HG03469 (cell line): ENCODE measurements at regions not wholly inside any gene's neighbourhood (a gene's known extent, or its start where the extent isn't known, plus 50 kb on each side); places are given as distances from the start of the nearest gene placed in this dataset.
"Not testable (repeated sequence)": the region's sequence is repeated elsewhere in the genome, so short reads cannot be mapped to it uniquely, and the experiment has no call there.

Experiments used
- ATAC-seq: cut with Tn5 transposase; IDR thresholded peaks from one replicate; pipeline ENCODE4 v1.9.1; 2021; ENCODE audit warnings: mild to moderate bottlenecking, moderate library complexity, moderate number of reproducible peaks; ENCODE audit not compliant: unreplicated experiment

DNA sequence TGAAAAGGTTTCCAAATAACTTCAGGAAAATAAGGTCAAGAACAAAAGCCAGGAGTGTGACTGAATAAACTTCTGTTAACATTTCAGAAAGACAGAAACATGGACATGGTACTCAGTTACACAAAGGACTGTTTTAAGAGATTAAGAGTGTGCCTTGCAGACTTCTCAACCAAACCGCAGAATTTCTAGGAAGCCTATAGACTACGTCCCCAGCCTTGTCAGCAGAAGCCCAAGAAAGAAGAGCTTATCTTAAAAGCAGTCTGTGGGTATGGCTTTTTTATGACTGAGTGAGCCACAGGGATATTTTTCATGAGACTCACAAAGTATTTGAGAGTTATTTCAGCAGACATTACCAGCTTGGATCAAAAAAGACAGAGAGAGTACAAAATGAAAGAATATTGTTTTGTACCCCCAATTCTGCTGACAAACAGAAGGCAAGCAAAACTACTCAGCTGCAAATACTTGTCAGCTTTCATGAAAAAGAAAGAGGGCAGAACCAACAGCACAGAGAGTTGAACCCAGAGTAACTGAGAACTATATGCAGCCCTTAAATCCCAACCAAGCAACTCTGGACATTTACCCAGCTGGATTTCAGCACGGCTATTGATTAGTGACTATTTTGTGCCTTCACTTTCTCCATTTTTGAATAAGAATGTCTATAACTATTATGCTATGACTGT lies 711.0 kb upstream of the CTNND2 start:
- no peak for ATAC-seq

DNA sequence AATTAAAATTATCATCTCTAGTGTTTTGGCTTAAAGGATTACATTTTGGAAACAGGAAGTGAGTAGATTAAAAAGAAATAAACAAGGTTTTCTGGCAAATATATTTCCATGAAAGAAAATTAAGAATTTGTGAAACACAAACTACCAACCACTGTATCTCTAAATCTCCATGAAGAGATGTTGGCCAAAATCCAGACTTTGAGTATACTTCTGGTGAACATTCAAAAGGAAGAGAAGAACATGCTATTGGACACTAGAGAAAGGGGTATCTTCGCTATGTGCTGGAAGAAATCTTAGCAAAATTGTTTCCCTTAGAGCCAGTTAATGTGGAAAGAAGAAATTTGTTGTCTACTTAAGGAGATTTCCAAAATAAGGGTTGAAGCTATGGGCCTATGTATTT lies 710.4 kb upstream of the CTNND2 start:
- ATAC-seq = no peak

DNA sequence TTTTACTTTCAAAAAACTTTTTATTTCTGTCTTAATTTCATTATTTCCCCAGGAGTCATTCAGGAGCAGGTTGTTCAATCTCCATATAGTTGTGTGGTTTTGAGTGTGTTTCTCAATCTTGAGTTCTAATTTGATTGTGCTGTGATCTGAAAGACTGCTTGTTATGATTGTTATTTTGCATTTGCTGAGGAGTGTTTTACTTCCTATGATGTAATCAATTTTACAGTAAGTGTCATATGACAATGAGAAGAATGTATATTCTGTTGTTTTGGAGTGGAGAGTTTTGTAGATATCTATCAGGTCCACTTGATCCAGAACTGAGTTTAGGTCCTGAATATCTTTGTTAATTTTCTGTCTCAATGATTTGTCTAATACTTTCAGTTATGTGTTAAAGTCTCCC lies 706.9 kb upstream of the CTNND2 start:
- ATAC-seq = no peak

DNA sequence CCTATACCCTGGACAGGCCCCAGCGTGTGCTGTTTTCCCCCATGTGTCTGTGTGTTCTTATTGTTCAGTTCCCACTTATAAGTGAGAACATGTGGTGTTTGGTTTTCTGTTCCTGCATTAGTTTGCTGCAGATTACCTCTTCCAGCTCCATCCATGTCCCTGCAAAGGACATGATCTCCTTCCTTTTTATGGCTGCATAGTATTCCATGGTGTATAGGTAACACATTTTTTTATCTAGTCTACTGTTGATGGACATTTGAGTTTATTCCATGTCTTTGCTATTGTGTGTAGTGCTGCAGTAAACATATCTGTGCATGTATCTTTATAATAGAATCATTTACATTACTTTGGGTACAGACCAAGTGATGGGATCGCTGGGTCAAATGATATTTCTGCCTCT lies 703.6 kb upstream of the CTNND2 start:
- not testable (repeated sequence) for ATAC-seq

DNA sequence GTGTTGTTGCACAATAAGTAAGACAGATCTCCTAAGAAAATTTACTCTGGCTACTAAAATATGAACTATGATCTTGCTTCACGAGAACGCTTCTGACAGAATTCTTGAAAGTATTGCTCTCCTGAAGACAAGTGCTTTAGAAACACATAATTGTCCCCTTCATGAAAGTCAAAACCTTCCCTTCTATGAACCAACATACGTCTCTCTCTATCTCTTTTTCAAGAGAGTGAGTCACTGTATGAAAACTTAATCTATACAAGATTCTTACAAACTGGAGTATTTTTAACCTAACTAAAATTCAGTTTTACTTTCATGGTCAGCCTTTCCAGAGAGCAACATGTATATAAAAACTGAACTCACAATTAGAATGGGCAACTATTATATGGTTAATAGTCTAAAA lies 688.0 kb upstream of the CTNND2 start:
- ATAC-seq = no peak

DNA sequence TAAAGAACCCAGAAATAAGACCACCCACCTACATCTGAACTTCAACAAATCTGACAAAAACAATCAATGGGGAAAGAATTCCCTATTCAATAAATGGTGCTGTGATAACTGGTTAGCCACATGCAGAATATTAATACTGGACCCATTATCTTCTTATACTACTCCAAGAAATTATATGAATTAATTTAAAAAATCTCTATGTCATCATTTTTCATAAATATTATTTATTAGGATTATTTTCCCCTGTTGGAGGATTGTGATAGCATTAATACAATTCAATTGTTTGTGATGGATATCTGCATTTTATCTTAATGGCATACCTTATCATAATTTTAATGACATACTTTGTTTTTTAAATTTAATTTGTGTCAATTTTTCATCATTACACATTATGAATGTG lies 682.2 kb upstream of the CTNND2 start:
- ATAC-seq = no peak

DNA sequence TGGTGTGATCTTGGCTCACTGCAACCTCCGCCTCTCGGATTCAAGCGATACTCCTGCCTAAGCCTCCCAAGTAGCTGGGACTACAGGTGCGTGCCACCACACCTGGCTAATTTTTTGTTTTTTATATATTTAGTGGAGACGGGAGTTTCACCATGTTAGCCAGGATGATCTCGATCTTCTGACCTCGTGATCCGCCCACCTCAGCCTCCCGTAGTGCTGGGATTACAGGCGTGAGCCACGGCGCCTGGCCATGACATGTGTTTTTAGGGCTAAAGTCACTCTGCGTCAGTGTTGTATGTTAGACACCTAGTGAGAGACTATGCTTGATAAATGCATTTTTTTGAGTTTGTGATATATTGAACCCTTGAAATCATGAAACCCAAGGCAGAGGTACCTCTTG lies 674.6 kb upstream of the CTNND2 start:
- not testable (repeated sequence) for ATAC-seq

DNA sequence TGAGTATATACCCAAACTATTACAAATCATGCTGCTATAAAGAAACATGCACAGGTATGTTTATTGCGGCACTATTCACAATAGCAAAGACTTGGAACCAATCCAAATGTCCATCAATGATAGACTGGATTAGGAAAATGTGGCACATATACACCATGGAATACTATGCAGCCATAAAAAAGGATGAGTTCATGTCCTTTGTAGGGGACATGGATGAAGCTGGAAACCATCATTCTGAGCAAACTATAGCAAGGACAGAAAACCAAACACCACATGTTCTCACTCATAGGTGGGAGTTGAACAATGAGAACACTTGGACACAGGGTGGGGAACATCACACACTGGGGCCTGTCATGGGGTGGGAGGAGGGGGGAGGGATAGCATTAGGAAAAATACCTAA lies 672.7 kb upstream of the CTNND2 start:
- not testable (repeated sequence) for ATAC-seq

DNA sequence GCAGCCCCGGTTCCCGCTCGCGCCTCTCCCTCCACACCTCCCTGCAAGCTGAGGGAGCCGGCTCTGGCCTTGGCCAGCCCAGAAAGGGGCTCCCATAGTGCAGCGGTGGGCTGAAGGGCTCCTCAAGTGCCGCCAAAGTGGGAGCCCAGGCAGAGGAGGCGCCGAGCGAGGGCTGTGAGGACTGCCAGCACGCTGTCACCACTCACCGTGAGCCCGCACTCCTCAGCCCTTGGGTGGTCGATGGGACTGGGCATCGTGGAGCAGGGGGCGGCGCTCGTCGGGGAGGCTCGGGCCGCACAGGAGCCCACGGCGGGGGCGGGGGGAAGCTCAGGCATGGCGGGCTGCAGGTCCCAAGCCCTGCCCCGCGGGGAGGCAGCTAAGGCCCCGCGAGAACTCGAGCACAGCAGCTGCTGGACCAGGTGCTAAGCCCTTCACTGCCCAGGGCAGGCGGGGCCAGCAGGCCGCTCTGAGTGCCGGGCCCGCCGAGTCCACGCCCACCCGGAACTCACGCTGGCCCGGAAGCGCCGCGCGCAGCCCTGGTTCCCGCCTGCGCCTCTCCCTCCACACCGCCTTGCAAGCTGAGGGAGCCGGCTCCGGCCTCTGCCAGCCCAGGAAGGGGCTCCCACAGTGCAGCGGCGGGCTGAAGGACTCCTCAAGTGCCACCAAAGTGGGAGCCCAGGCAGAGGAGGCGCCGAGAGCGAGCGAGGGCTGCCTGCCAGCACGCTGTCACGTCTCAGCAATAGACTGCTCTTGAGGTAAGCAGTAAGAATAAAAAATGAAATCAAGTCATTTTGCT lies 670.2 kb upstream of the CTNND2 start:
- ATAC-seq = not testable (repeated sequence)

DNA sequence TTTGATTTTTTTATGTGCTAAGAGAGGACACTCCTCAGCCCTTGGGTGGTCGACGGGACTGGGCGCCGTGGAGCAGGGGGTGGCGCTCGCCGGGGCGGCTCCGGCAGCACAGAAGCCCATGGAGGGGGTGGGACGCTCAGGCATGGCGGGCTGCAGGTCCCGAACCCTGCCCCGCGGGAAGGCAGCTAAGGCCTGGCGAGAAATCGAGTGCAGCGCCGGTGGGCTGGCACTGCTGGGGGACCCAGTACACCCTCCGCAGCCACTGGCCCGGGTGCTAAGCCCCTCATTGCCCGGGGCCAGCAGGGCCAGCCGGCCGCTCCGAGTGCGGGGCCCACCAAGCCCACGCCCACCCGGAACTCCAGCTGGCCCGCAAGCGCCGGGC lies 669.7 kb upstream of the CTNND2 start:
- ATAC-seq = not testable (repeated sequence)

DNA sequence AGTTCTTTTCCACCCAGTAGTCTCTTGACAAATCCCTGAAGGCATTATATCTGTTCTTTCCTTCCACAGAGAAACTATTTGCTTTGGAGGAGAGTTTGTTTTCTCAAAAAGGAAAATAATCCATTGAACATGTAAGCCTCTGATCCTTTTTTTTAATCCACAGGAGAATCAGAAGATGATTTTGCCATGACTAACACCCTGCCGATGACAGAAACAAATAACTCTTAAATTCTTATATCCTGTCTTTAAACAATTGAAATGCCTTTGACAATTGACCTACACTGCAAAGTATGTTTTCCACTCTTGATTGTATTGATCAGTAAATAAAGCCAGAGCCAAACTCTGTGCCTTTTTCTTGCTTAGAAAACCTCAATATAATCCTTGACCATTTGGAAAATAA lies 666.4 kb upstream of the CTNND2 start:
- no peak for ATAC-seq

DNA sequence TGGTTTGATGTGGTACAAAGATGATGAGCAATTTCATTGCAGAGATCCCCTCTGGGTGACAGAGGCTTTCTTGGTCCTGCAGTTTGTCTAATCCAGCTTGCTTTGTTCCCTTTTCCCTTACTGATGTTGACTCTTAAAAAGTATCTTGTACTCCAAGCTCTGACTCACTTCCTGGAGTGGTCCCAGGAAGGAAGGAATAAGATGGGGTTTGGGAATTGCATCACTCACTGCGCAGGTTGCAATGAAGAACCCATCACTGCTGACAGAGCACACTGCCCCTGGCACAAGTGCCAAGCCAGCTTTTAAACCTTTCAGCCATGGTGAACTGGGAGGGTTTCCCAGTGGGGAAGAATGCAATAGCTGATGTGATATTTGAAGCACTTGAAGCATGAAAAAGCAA lies 662.2 kb upstream of the CTNND2 start:
- no peak for ATAC-seq

DNA sequence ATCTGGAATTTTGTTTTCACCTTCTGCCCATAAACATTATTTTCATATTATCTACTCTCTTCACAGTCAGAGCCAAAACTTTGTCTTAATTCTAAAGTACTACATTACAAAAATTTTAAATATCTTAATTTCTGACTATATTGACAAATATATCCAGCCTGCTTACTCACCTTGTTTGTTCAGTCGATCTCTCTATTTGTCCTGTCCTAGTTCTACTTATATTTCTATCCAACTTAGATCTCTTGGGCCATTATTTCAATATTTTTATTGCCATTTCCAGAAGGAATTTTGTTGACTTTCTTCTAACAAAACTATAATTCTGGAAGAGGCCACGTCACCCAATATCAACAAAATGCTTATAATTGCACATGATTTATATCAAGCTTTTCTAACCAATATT lies 652.8 kb upstream of the CTNND2 start:
- no peak for ATAC-seq

DNA sequence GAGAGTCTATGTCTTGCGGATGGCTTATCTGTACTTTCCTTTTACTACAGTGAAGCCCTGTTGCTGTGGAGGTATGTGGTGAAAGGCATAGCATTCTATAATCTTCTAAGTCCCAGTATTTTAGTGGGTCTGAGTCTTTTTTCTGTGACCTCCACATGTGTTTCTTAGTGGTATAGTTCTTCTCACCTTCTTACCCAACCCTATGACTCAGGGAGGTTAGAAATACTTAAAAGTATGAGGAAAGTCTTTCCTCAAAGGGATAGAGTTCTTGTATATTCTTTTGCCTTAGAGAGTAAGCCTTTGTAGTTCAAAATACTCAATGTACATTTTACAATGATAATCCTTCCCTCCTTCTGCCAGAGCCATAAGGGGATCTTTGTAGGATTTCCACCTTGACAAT lies 621.9 kb upstream of the CTNND2 start:
- no peak for ATAC-seq

DNA sequence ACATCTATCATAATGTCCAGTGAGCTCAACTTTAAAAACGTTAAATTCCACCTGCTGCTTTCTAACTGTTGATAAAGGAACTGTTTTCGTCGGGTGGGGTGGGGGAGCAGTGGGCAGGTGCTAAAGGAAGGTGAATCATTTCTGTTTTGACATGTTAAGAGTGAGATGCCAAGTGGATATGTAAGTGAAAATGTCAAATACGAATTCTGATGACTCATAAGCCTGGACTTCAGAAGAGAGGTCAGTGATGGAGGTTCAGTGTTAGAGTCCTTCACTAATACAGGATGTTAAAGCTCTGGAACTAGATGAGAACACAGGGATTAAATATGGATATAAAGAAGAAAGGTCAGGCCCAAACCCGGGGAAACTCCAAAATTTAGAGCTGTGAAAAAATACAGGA lies 617.9 kb upstream of the CTNND2 start:
- ATAC-seq = no peak

DNA sequence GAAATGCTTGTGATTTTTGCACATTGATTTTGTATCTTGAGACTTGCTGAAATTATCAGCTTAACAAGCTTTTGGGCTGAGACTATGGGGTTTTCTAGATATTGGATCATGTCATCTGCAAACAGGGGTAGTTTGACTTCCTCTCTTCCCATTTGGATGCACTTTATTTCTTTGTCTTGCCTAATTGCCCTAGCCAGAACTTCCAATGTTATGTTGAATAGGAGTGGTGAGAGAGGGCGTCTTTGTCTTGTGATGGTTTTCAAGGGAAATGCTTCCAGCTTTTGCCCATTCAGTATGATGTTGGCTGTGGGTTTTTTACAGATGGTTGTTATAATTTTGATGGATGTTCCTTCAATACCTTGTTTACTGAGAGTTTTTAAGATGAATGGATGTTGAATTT lies 600.7 kb upstream of the CTNND2 start:
- ATAC-seq = not testable (repeated sequence)

DNA sequence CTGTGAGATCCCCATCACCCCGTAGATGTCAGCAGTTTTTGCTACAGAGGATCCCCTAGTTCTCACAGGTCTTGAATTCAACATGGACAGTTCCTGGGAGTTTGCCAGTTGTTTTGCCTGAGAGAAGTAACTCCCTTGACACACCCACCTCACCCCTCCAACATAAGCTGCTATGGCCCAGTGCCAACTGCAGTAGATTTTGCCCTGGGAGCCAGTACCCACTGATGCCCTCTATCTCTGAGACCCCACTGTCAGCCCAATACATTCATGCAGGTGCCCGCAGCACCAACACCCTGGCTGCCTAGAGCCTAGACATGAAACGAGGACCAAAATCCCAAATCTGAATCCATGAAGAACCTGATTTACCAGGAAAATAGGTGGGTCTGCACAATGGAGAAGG lies 583.9 kb upstream of the CTNND2 start:
- ATAC-seq = no peak

DNA sequence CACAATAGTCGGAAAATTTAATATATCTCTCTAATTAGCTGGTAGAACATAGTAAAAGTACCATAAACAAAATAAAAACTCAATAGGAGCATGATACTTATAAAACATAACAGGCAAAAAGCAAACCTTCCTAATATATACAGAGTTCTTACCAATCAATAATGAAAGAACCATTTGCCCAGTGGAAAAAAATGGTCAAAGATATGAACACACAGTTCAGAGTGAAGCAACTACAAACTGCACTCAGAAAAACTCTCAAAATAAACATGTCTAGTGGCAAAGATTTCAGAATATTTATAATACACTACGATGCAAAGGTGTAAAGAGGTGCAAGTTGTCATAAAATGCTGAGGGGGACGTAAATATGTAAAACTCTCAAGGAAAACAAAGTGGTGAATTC lies 576.2 kb upstream of the CTNND2 start:
- ATAC-seq = no peak

DNA sequence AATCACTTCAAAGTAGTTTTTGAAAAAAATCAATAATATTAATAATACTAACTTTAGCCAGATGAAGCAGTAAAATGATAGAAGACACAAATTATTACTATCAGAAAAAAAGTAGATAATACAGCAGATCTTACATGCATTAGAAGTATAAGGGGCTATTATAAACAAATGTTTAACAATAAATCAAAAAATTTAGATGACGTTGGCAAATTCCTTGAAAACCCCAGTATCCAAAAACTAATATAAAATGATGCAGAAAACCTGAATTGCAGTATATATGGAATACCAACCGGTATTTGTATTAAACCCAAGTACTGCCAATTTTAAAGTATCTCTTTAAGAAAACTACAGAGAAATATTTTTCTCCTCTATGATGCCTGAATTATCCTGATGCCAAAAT lies 573.3 kb upstream of the CTNND2 start:
- no peak for ATAC-seq

DNA sequence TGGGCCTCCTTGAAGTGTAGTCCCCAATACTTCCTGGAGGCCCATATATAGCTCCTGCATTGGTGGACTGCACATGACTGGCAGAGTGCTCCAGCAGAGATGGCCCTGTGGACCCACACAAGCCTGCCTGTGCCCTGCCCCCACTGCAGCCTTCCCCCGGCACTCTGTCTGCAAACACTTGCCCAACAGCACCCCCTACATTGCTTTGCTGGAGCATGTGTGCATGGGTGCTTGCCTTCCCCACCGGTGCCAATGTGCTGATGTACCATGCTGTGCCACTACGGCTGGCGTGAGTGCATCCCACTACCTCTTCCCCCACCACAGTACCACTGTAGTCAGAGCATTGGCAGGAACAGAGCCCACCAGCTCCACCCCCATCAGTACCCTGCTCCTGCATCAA lies 563.6 kb upstream of the CTNND2 start:
- no peak for ATAC-seq

DNA sequence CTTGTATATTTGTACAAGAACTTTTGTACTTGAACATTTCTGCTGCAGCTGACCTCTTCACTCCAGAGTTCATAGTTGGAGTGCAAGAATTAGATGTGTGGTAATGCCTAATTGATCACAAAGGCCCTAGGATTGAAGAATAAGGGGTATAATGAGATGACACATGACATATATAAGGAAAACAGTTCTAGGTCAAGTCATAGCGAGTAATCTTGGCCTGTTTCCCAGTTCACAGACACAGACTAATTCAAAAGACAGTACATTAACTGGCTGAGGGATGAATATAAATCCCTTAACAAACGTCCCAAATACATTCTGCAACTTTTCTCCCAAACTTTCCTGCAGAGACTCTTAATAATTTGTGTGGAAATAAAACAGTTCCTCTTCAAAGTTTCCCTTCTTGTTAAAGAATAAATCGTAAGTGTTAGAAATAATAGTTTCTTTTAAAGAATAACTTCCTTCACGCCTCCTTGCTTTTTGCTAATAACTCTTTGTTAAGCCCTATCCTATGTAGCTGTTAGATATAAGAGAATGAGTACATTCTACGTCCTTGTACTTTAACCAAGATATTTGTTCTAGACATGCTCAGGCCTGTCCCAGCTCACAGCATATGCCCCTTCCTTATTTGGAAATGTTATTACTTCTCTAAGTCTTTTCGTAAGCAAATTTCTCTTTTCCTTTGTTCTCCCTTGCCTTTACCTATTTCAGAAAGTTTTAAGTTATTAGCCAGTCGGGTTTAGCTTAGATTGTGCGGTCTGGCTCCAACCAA lies 556.4 kb upstream of the CTNND2 start:
- no peak for ATAC-seq

DNA sequence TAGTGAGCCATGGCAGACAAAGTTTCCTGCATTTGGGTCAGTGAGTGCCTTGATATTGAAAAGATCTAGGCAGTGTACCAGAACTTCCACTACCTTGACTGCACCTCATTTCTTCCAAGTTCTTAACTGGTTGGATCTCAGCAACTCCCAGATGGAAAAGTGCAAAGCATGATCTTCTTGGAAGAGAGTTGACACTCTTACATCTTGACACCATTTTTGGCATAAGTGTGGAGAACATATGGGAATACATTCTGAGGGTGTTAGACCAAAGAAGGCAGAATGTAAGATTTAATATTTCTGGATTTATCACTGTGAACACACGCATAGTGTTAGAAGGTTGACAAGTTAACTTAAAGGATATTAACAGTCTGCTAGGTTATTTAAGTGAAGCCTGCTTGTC lies 555.1 kb upstream of the CTNND2 start:
- no peak for ATAC-seq
